Neural cell (in vitro differentiated cells): ENCODE measurements at regions not wholly inside any gene's neighbourhood (a gene's known extent, or its start where the extent isn't known, plus 50 kb on each side); places are given as distances from the start of the nearest gene placed in this dataset.

Experiments used
- CTCF ChIP-seq: fragments of 450-650 bp; IDR thresholded peaks from 2 replicates; pipeline ENCODE4 v1.5.1; 2014; ENCODE audit warnings: antibody characterized with exemption, mild to moderate bottlenecking, moderate library complexity; ENCODE audit not compliant: poor library complexity, severe bottlenecking
- EZH2 ChIP-seq: fragments of 200-600, 300-800 bp; shearing (Covaris generic), sonication (generic); IDR thresholded peaks from 2 replicates; pipeline ENCODE4 v1.6.1; 2014; ENCODE audit warnings: antibody characterized with exemption, low read length, borderline replicate concordance, mild to moderate bottlenecking; ENCODE audit not compliant: insufficient read depth, poor library complexity, severe bottlenecking
- TF ChIP-seq, protein P1 (sequence below): IDR thresholded peaks from 2 replicates; pipeline ENCODE4 v1.6.1; 2012; ENCODE audit warnings: borderline replicate concordance

DNA sequence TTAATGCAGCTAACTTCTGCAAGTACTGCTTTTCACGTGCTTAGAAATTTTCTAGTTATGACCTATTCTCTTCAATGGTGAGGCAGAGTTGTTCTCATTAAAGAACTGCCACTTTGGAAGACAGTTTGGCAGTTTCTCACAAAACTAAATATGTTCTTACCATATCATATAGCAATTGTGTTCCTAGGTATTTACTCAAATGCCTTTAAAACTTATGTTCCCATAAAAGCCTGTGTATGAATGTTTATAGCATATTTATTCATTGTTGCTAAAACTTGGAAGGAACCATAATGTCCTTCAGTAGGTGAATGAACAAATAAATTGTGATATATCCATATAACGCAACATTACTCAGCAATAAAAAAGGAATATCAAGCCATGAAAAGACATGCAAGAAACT is 555.1 kb upstream of the POT1 start:
- TF ChIP-seq EZH2, result no peak
- TF ChIP-seq CTCF, result no peak
- TF ChIP-seq, protein P1, sequence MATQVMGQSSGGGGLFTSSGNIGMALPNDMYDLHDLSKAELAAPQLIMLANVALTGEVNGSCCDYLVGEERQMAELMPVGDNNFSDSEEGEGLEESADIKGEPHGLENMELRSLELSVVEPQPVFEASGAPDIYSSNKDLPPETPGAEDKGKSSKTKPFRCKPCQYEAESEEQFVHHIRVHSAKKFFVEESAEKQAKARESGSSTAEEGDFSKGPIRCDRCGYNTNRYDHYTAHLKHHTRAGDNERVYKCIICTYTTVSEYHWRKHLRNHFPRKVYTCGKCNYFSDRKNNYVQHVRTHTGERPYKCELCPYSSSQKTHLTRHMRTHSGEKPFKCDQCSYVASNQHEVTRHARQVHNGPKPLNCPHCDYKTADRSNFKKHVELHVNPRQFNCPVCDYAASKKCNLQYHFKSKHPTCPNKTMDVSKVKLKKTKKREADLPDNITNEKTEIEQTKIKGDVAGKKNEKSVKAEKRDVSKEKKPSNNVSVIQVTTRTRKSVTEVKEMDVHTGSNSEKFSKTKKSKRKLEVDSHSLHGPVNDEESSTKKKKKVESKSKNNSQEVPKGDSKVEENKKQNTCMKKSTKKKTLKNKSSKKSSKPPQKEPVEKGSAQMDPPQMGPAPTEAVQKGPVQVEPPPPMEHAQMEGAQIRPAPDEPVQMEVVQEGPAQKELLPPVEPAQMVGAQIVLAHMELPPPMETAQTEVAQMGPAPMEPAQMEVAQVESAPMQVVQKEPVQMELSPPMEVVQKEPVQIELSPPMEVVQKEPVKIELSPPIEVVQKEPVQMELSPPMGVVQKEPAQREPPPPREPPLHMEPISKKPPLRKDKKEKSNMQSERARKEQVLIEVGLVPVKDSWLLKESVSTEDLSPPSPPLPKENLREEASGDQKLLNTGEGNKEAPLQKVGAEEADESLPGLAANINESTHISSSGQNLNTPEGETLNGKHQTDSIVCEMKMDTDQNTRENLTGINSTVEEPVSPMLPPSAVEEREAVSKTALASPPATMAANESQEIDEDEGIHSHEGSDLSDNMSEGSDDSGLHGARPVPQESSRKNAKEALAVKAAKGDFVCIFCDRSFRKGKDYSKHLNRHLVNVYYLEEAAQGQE, result no peak
